ENCODE measurements at regions not wholly inside any gene's neighbourhood (a gene's known extent, or its start where the extent isn't known, plus 50 kb on each side); places are given as distances from the start of the nearest gene placed in this dataset.

DNA sequence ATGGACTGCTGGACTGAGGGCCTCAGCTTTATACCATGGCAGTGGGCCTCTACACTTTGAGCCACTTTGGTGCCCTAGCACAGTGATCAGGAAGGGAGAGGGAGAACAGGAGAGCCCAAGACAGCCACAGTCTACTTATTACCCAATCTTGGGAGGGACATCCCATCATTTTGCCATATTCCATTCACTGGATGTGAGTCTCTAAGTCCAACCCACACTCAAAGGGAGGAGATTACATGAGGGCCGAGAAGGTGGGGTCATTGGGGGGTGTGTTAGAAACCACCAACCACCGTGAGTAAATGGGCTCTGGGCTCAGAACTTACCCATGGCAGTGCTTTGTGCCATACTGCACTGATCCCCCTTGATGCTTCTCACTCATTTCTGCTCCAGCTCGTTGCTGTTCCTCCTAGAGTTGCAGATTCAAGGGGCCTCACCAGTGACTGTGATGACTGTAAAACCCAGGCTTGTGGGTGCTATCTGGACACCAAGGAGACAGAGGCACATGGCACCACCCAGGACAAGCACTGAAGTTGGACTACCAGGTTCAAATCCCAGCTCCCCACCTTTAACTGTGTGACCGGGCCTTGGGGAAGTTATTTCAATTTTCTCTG, 97.6 kb upstream of the RAB6C start:
- no peak for DNase-seq

DNA sequence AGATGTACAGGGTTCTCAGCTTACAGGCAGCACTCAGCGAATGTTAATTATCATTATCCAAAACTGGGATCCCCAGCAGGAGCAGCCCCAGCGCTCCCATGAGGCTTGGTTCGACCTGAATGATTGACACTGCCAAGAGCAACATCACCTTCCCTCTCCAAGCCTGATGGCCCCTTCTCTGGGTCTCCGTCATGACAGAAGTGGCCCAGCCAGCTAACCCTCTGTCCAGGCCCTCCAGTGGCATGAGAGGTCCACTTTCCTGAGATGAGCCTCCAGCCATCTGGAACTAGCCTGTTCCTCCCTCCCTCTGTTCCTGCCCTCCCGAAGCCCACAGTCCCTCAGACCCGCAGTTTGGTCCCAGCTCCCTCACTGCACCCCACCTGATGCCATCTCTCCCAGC, 97.0 kb upstream of the RAB6C start:
- no peak for DNase-seq

DNA sequence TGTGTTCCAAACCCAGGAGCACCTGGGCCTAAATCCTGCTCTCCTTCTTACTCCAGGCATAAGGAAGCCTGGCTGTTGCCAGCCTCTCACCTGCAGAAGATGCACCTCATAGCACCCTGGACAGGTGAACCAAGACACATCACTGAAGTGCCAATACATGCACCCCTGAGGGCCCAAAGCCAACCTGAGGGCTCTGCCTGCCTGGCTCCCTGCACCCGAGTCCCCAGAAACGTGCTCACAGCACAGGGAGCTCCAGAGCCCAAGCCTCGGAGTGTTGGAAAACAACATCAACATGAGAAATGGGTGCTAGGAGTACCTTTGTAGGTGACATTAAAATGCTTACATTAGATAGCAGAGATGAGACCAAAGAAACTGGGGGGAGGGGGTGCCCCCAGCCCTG, 96.3 kb upstream of the RAB6C start:
- DNase-seq: no peak

DNA sequence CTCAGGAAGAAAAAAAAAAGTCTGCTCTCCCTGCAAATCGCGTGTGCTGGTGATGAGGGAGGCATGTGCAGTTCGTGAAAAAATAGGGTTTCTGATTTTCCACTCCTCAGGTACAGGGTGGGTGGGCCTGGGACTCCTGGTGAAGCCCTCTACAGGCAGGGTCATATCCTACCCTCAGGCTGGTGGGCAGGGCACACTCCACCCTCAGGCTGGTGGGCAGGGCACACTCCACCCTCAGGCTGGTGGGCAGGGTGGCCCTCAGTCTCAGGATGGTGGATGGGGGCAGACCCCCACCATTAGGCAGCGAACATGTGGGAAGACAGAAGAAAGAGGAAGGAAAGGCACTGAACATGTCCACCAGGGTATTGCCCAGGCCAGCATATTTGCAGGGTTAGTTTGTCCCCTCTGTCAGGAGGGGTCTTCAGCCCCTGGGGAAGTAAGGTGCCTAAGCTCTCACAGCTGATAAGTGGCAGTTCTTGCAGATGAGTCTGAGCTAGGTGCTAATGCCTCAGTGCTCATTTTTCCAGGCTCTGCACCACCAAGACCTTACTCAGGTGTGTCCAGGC, 95.2 kb upstream of the RAB6C start:
- DNase-seq: no peak

DNA sequence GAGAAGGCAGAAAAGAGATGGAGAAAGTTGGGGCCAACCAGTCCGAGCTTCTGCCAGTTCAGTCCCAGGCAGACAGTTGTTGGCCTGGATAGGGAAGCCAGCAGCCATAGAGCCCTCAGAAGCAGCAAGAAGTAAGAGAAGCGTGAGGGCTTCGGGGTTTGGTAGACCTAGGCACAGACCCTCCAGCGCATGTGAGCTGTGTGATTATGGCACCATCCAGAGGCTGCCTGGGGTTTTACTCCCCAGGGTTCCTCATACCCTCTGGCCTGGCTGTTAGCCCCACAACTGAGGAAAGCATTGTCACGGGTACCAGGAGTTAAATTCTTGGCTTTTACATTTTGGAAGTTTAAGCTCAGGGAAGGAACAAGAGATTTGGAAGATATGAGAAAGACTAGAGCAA, 93.7 kb upstream of the RAB6C start:
- no peak for DNase-seq

DNA sequence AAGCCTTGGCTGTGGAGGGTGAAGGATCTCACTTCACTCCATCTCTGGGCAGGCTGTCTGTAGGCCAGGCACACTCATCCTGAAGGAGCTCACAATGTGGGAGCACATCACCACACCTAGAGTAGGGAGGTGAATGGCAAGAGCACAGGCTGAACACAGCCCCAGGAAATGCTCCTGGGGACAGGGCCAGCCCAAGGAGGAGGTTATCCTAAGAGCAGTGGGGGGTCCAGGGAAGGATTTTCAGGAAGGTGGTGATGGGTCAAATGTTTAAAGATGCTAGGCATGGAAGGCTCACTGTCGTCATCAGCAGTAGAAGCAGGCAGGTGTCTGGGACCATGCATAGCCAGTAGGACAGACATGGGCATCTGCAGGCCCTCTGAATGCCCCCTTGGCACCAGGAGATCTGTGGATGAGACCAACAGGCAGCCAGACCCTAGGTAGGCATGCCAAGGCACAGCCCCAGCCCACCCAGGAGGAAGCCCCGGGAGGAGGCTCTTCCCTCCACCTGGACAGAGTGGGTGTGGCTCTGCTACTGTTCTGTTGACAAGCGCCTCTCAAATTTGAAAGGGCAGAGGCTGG, 91.7 kb upstream of the RAB6C start:
- DNase-seq: no peak

DNA sequence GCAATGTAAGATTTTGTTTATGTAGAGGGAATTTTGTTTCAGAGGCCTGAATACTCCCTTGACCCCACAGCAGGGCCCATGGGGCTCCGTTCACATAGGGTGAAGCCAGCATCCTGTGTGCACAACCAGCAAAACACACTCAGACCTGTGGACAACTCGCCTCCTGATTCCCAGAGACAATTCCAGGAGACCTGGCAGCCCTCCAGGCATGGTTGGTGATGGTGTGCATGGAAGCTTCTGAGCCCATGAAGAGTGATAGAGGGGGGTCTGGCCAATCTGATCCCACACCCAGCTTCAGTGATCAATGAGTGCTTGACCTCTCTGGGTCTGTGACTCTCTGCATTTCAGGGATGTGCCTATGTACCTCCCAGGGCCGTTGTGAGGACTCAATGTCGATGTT, 91.0 kb upstream of the RAB6C start:
- DNase-seq: no peak

DNA sequence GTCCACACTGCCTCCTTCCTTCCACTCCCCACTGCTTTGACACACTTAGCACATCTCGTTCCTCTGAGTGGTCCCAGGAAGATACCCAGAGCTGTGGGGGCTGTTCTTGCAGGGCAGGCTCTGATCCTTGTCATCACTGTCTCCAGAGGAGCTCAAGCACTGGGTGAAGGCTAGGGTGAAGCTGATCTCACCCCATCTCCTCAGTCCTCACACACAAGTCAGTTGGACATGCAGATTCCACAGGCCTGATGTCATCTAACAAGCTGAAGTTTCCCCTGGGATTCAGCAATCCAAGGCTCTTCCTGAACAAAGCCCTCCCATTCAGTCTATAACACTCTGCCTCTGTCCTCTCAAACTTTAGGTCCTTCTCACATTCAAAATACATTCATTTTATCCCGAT, 90.6 kb upstream of the RAB6C start:
- no peak for DNase-seq

DNA sequence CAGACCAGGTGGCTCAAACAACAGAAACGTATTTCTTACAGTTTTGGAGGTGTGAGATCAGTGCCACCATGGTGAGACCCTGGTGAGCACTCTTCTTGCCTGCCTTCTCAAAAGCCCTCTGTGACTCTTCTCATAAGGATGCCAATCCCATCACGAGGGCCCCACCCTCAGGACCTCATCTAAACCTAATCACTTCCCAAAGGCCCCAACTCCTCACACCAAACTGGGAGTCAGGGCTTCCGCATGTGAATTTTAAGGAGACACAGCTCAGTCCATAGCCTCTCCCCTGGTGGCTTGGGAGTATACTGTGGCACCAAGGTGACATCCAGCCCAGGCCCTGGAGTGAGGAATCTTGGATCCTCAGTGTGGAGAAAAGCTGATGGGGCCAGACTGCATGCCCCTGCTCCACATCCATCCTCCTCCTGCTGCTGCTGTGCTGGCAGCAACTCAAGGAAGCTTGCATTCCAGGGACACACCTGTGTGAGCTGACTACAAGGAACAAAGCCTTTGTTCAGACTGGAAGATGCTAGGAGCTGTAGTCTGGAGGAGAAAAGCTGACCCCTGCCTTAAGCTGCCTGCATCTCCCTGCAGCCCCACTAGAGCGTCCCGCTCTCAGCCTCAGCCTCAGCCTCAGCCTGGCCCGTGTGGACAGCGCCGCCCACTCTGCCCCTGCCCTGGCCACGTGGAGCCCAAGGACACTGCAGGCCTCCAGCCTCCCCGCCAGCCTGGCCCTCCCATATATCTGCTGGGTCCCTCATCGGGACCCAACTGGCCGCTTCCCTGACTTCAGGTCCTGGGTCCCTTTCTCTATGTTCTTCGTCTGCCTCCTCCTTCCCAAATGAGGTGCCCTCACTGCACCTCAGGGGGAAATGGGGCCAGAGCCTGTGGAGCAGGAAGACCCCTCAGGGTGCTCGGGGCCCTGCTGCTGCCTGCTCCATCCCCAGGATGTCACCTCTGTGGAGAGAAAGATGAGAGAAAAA, 87.8 kb upstream of the RAB6C start:
- no peak for DNase-seq

DNA sequence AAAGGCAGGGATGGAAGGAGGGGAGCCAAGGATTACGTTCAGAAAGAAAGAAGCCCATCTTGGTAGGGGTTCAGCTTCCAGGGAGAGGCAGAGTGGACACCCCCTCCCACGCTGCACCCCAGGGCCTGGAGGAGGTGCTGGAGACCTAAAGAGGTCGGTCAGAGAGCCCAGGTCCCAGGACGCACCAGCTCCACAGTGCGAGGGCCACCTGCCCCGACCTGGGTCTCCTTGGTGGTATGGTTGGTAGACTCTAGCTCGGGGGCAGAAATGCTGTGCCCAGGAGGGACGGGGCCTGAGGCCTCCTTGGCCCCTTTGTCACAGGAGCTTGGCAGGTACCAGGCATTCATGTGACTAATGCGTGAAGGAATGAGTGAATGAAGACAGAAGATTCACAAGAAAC, 87.1 kb upstream of the RAB6C start:
- DNase-seq: no peak

DNA sequence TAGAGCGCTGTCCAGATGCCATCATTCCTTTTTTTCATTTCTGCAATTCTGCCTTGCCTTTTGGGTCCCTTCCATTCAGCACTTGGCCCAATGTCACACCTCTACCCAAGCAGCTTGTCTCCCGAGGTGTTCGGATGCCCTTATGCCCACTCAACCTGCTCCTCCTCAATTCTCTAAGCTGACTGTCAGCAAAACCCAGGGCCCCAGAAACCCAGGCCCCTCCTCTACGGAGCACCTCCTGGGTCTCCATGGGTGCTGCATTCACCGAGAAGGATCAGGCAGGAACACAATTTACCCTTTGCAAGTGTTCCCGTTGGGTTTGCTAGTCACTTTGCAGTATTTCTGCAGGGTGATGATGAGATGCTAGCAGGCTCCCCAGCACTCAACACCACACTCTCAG, 86.7 kb upstream of the RAB6C start:
- DNase-seq: no peak

DNA sequence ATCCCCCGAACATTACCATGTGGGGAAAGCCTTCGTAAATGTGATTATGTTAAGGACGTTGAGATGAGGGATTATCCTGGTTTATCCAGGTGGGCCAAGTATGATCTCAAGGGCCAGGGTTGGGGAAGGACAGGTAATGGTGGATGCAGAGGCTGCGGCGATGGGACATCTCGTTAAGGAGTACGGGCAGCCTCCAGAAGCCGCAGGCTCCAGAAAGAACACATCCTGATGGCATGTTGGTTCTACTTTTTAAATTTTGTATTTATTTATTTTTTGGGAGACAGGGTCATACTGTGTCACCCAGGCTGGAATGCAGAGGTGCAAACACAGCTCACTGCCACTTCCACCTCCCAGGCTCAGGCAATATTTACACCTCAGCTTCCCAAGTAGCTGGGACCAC, 86.2 kb upstream of the RAB6C start:
- DNase-seq: no peak

DNA sequence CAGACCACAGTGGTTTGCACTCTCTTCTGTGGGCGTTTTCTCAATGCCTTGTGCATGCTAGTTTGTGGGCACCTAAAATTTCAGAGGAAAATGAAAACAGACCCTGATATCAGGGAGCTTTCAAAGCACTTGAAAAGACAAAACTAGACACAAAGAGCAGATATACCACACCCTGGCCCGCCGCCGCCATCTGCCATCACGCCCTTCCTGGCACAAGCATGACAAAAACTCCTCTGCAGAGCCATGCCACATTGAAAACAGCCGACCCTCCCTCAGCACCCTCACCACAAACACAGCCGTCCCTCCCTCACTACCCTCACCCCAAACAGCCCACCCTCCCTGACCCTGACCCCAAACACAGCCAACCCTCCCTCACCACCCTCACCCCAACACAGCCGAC, 84.8 kb upstream of the RAB6C start:
- no peak for DNase-seq

DNA sequence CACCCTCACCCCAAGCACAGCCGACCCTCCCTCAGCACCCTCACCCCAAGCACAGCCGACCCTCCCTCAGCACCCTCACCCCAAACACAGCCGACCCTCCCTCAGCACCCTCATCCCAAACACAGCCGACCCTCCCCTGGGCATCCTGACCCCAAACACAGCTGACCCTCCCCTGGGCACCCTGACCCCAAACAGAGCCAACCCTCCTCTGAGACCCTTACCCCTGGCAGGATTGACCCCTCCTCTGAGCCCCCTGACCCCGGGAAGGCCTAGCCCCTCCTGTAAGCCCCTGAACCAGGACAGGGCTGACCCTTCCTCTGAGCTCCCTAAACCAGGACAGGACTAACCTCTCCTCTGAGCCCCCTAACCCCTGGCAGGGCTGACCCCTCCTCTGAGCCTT, 84.4 kb upstream of the RAB6C start:
- DNase-seq: no peak

DNA sequence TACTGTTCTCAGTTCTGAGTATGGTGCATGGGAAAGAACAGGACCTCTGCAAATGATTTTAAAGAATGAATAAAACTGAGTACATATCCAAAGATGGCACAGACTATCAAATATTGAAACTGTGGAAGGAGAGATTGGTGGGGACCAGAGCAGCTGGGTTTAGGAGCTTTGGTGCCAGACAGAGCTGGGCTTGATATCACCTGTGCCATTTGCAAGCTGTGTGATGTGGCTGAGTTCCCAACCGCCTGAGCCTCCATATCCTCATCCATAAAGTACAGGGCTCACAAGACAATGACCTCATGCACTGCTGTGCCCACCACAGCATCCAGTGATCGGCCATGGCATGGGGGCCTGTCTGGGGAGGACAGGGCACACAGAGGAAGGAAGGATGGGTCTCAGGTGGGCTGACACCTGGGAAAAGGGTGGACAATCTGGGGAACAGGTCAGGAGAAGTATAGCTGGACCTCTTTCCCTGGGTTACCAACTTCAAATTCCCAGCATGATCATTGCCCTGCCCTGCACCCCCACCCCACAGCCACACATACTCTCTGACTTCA, 83.9 kb upstream of the RAB6C start:
- DNase-seq: no peak

DNA sequence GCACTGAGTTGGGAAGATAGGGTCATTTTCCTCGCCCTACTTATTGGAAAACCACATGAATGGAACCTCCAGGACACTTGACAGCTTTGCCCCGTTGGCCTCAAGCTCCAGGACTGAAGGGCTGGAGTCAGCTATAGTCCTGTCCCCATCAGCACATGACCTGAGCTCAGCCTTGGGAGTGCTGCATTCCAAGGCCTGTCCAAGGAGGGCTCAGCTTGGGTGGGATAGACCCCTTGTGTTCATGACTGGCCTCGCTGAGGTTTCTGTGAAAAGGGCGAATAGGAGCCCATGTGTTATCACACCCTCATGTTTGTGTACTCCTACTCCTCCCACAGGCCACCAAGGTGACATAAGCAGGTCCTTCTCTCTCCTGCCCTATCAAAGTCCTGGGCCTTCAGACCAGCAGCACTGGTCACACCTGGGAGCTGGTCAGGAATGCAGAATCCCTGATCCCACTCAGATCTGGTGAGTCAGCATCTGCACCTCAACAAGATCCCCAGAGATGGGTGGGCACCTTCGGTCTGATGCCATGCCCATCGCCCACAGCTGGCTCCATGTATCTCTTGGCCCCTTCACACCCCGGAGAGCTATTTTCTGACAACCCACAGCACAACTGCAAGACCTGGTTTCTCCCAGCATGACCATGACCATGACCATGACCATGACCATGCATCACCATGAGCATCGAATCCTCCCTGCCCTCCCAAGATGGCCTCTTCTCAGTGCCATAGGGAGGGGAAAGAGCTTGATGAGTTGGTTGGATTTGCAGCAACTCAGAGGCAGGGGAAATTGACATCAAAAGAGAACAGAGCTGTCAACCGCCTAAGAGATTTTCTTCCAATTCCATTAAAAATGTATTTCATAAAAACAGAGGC, 83.0 kb upstream of the RAB6C start:
- no peak for DNase-seq

DNA sequence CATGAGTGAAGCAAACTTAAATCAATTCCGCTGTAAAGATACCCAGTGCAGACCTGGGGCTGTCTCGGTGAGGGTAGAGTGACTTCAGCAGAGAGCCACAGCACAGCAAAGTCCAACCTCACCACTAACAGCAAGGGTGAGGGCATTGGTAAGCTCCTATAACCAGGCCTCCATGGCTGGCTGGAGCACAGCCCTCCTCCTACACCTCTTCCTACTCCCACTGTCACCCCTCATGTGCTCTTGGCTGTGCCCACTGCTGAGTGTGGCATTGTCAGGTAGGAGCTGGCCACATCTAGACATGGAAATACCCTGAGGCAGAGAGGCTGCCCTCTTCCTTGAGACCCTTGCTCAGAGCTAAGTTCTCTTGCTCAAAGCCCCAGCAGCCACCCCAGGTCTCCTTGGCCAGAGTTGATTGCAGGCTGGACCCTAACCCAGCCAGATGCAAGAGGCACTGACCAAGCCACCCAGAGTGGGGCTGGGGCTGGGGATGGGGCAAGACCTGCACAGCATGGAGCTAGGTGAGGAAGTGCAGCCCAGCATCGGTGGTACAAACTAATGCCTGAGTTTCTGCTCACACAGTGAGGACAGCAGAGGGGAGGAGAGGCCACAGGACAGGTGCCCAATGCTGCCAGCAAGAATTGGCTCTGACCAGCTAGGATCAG, 77.6 kb upstream of the RAB6C start:
- no peak for DNase-seq

DNA sequence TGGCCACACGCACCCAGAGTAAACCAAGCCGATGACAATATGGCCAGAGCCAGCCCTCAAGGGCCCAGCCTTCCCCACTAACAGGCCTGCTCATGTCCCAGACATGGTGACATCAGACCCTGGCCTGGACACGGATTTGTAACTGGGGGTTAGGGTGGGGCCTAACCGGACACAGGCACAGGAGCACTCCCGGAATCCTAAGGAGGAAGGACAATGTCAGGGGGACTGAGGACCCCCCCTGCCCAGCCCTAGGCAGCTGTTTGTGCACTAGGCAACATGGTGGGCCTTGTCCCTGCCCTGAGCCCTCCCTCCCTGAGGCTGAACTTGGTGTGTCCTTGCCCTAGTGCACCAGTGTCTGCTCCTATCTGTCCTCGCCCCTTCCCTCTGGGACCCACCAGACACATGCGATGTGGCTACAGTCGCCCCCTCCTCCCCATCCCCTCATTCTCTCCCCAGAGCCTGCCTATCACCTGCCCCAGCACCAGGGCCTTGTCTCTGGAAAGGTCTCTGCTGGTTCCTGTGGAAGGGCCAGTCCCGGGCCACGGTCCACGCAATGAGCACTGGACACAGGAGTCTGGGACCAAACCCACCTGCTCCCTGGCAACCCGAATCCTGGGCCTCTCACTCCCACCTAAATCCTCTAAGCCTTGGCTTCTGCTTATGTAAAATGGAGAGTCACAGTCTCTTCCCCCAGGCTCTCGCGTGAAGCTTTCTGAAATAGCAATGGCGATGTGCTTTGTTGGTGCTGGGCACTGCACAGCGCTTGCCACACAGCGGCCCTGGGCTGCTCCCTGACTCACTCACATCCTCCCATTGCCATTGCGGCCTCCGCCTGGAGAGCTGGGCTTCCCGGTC, 76.5 kb upstream of the RAB6C start:
- no peak for DNase-seq

DNA sequence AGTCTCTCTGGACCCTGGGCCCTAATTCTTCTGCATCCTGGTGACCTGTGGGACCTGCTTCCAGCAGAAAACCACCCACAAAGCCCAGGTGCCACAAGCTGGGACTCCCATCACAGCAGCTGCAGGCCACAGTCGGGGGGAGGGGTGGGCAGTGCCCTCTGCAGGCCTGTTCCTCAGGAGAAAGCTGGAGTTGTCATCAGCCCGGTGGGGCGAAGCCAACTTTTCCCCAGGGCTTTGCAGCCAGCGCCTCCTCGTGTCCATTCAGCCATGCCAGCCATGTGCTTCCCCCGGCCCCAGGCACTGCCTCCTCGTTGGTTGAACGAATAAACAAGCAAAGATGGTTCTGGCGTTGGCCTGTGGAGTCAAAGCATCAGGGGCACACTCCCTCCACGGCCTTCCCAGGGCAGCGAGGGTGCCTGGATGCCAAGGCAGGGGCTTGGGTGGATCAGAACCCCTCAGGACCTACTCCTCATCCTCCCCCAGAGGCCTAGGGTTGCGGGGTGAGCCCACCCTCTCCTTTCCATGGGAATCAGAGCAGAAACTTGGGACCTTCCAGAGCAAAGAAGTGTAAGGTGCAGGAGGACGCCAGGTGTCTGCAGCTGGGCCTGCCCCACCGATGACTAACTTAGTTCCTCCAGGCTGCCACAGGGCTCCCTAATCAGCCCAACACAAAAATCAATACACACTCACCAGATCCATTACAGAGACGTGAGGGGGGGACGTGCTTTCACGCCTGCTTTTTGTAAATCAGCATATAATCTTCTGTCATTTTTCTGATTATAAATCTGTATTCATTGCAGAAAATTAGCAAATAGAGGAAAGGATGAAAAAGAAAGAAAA, 75.7 kb upstream of the RAB6C start:
- no peak for DNase-seq
